Hepatocyte (in vitro differentiated cells): ENCODE measurements at regions not wholly inside any gene's neighbourhood (a gene's known extent, or its start where the extent isn't known, plus 50 kb on each side); places are given as distances from the start of the nearest gene placed in this dataset.

Experiments used
- CTCF ChIP-seq: fragments of 200-600 bp; sonication (generic); IDR thresholded peaks from 2 replicates; pipeline ENCODE4 v1.5.1; 2016; ENCODE audit warnings: antibody characterized with exemption, mild to moderate bottlenecking; ENCODE audit not compliant: poor library complexity
- EZH2 ChIP-seq: fragments of 200-600 bp; sonication (generic); IDR thresholded peaks from 2 replicates; pipeline ENCODE4 v1.6.1; 2016; ENCODE audit warnings: antibody characterized with exemption, mild to moderate bottlenecking, borderline replicate concordance

GRCh38 chr3:182220013-182220412, 508.3 kb downstream of the SOX2 start:
- no peak for TF ChIP-seq CTCF
- no peak for TF ChIP-seq EZH2
